ENCODE measurements at regions not wholly inside any gene's neighbourhood (a gene's known extent, or its start where the extent isn't known, plus 50 kb on each side); places are given as distances from the start of the nearest gene placed in this dataset.

DNA sequence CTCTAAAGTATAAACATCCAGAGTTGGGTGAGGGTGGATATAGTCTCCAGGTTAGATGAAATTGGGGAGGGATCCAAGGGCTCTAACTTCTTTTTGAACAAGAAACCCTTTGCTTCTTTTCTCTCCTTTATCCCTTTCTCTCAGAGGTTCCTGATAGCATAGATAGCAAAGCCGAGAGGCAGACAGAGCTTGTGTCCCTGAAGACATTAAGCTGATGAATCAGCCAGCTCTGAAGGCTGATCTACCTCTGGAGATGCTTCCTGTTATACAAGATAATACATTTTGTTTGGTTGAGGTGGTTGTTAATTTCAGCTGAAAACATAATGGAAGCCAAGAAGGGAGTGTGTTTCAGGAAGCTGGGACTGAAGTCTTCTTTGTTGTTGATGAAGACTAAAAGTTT lies 193.2 kb downstream of the PDCD6IP start:
- ChIA-PET POLR2A (no interaction called here), CTCF (no interaction called here)
- no peaks in the 10 kb centered on the region for H4K20me1 ChIP-seq (replicated peaks; ENCODE audit: control insufficient read depth, extremely low read depth, insufficient read depth, low read length)
- no peaks in the 10 kb centered on the region for H3K79me2 ChIP-seq (ENCODE audit: control insufficient read depth, insufficient read depth, low read length)
- H3K9ac ChIP-seq (replicated peaks; ENCODE audit: extremely low read depth, insufficient read depth, low read length) = no peak overlapping the region
- H3K4me2 ChIP-seq (ENCODE audit: insufficient read depth, low read length) = no peak overlapping the region
- H3K27ac ChIP-seq (ENCODE audit: insufficient read depth, low read depth, low read length) = no peak overlapping the region
- H3K9me1 ChIP-seq (replicated peaks; ENCODE audit: control insufficient read depth, extremely low read depth, insufficient read depth, low read length) = no peaks in the 10 kb centered on the region
- H3K4me3 ChIP-seq (replicated peaks in 1 of 3; ENCODE audit: insufficient read depth in 1 of 3, low read depth in 1 of 3, low read length in 3 of 3) = no peak overlapping the region
- H2AFZ ChIP-seq (ENCODE audit: low read depth, low read length) = no peak overlapping the region
- no peaks in the 10 kb centered on the region for H3K36me3 ChIP-seq (ENCODE audit: control insufficient read depth in 2 of 2, extremely low read depth in 1 of 2, insufficient read depth in 2 of 2, low read length in 2 of 2)
- no peaks in the 10 kb centered on the region for H3K9me3 ChIP-seq (replicated peaks; ENCODE audit: control insufficient read depth, insufficient read depth, low read length)
- intact Hi-C loops (cut with micrococcal nuclease) (no loop called here), dilution Hi-C loops (cut with MboI; ENCODE audit: extremely low pct_ligation_motif_present, low sequenced_read_pairs) (no loop called here)
- peaks cover 0 to 2% of the 10 kb centered on the region in 2 experiments for H3K27me3 ChIP-seq (ENCODE audit: control insufficient read depth in 2 of 2, insufficient read depth in 2 of 2, low read length in 2 of 2)
- no peak for FAIRE-seq
- TF ChIP-seq POLR2AphosphoS5 (IDR thresholded peaks at IDR 0.05; ENCODE audit: insufficient read depth, low read depth, low read length) (no peak), MYC (IDR thresholded peaks at IDR 0.05; ENCODE audit: low read depth, low read length) (no peak), JUN (IDR thresholded peaks at IDR 0.05; ENCODE audit: borderline replicate concordance, insufficient read depth, insufficient read length, low read depth) (no peak), GATA2 (IDR thresholded peaks at IDR 0.05; ENCODE audit: insufficient read depth, insufficient read length, low read depth, low read length) (no peak), POLR2A (IDR thresholded peaks at IDR 0.05; ENCODE audit: low read depth, low read length) (no peak), FOS (IDR thresholded peaks at IDR 0.05; ENCODE audit: borderline replicate concordance, insufficient read depth, low read length) (no peak), EZH2 (IDR thresholded peaks at IDR 0.05; ENCODE audit: borderline replicate concordance, low read depth, low read length, severe bottlenecking) (no peak)
- TF ChIP-seq, protein P1, sequence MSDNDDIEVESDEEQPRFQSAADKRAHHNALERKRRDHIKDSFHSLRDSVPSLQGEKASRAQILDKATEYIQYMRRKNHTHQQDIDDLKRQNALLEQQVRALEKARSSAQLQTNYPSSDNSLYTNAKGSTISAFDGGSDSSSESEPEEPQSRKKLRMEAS (IDR thresholded peaks at IDR 0.05; ENCODE audit: insufficient read depth, insufficient read length) = no peak
- TF ChIP-seq, protein P2, sequence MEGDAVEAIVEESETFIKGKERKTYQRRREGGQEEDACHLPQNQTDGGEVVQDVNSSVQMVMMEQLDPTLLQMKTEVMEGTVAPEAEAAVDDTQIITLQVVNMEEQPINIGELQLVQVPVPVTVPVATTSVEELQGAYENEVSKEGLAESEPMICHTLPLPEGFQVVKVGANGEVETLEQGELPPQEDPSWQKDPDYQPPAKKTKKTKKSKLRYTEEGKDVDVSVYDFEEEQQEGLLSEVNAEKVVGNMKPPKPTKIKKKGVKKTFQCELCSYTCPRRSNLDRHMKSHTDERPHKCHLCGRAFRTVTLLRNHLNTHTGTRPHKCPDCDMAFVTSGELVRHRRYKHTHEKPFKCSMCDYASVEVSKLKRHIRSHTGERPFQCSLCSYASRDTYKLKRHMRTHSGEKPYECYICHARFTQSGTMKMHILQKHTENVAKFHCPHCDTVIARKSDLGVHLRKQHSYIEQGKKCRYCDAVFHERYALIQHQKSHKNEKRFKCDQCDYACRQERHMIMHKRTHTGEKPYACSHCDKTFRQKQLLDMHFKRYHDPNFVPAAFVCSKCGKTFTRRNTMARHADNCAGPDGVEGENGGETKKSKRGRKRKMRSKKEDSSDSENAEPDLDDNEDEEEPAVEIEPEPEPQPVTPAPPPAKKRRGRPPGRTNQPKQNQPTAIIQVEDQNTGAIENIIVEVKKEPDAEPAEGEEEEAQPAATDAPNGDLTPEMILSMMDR (IDR thresholded peaks at IDR 0.05; ENCODE audit: extremely low read depth in 1 of 2, insufficient read depth in 1 of 2, low read depth in 1 of 2, low read length in 2 of 2) = no peak
- BruUV-seq (replicated peaks) = no TSS peak
- DNase-seq (ENCODE audit: low read depth, low spot score) = no peak
- H3K4me1 ChIP-seq (ENCODE audit: control insufficient read depth, extremely low read depth, insufficient read depth, low read length) = no peaks in the 10 kb centered on the region

All from endothelial cell of umbilical vein (primary cell).